ENCODE measurements at regions not wholly inside any gene's neighbourhood (a gene's known extent, or its start where the extent isn't known, plus 50 kb on each side); places are given as distances from the start of the nearest gene placed in this dataset.

- no peak for TF ChIP-seq CTCF (conservative IDR thresholded peaks at IDR 0.05)
- TF ChIP-seq EZH2 (IDR thresholded peaks at IDR 0.05; ENCODE audit: low read depth) = no peak
These were observed 252.3 kb upstream of the ZFP64 start for GRCh38 chr20:52443874-52444273.

Data from PC-9 (cell line).